ENCODE measurements at regions not wholly inside any gene's neighbourhood (a gene's known extent, or its start where the extent isn't known, plus 50 kb on each side); places are given as distances from the start of the nearest gene placed in this dataset.

GRCh38 chr13:68051910-68052309 lies 821.8 kb upstream of the PCDH9 start:
- ATAC-seq (no peak), DNase-seq (ENCODE audit: low read depth, low spot score) (no peak), FAIRE-seq (no peak)
- ChIA-PET POLR2A (no interaction called here), SMC1A (ENCODE audit: uncharacterized antibody, unreplicated experiment) (no interaction called here), RAD21 (ENCODE audit: unreplicated experiment) (no interaction called here), CTCF (no interaction called here)
- Histone ChIP-seq H3K9ac (ENCODE audit: control insufficient read depth, insufficient read depth, low read length) (no peak overlapping the region), H3K4me1 (ENCODE audit: control insufficient read depth, insufficient read depth, low read length) (no peaks in the 10 kb centered on the region), H2AFZ (ENCODE audit: control insufficient read depth, low read depth, low read length) (no peak overlapping the region), H3K27me3 (replicated peaks in 1 of 2; ENCODE audit: control insufficient read depth in 2 of 2, insufficient read depth in 2 of 2, low read length in 1 of 2) (no peaks in the 10 kb centered on the region), H3K9me3 (replicated peaks; ENCODE audit: control insufficient read depth, insufficient read depth, low read length) (no peaks in the 10 kb centered on the region), H3K27ac (ENCODE audit: control insufficient read depth, insufficient read depth) (no peak overlapping the region), H3K4me2 (ENCODE audit: control insufficient read depth, insufficient read depth) (no peak overlapping the region), H4K20me1 (ENCODE audit: control insufficient read depth, insufficient read depth) (no peaks in the 10 kb centered on the region), H3K36me3 (ENCODE audit: control insufficient read depth in 2 of 2, insufficient read depth in 2 of 2, low read length in 1 of 2) (no peaks in the 10 kb centered on the region), H3K4me3 (no peak overlapping the region), H3K79me2 (ENCODE audit: control insufficient read depth, insufficient read depth, low read length) (no peaks in the 10 kb centered on the region)
- TF ChIP-seq ETV6 (conservative IDR thresholded peaks at IDR 0.05 in 1 of 2, IDR thresholded peaks at IDR 0.05 in 1 of 2; ENCODE audit: borderline replicate concordance in 1 of 2, low read depth in 1 of 2) (no peak), PAX5 (IDR thresholded peaks at IDR 0.05; ENCODE audit: borderline replicate concordance, low read depth, low read length) (no peak), CUX1 (IDR thresholded peaks at IDR 0.05; ENCODE audit: insufficient replicate concordance, low read depth, low read length) (no peak), TCF12 (IDR thresholded peaks at IDR 0.05; ENCODE audit: low read depth, low read length) (no peak), E4F1 (IDR thresholded peaks at IDR 0.05; ENCODE audit: borderline replicate concordance, partially characterized antibody) (no peak), RELA (IDR thresholded peaks at IDR 0.05; ENCODE audit: borderline replicate concordance, partially characterized antibody) (no peak), KDM1A (IDR thresholded peaks at IDR 0.05; ENCODE audit: borderline replicate concordance) (no peak), BCL3 (IDR thresholded peaks at IDR 0.05; ENCODE audit: borderline replicate concordance, insufficient read depth, low read depth, low read length, poor library complexity, severe bottlenecking) (no peak)
- in situ Hi-C loops (cut with MboI): no loop called here
- BruUV-seq (replicated peaks): no TSS peak
- intact Hi-C loops (cut with micrococcal nuclease; ENCODE audit: unreplicated experiment): no loop called here
- WGBS (ENCODE audit: insufficient coverage, insufficient replicate concordance, low lambda C conversion rate, missing lambda C conversion rate): 20% methylated on average over 5 of the region's 5 CpGs
